SK-N-SH (cell line): ENCODE measurements at regions not wholly inside any gene's neighbourhood (a gene's known extent, or its start where the extent isn't known, plus 50 kb on each side); places are given as distances from the start of the nearest gene placed in this dataset.

Experiments used
- CTCF ChIA-PET: fragments of 300-600, 350-600 bp; formaldehyde crosslinking; extraction: SDS; loops from one replicate; lab custom pipeline; 2021; lab: Yijun Ruan, JAX
- POLR2A ChIA-PET: fragments of 350-600 bp; sonication (Branson Sonifier 250); formaldehyde crosslinking; extraction: SDS; loops from one replicate; lab custom pipeline; 2020; ENCODE audit warnings: antibody characterized with exemption, inconsistent platforms; lab: Yijun Ruan, JAX
- DNase-seq: peaks from one replicate; pipeline ENCODE4 v3.0.0; 2012
- H2AFZ ChIP-seq: fragments of 200-600 bp; sonication (generic); 2 replicates; pipeline ENCODE4 v1.8.1; 2016; ENCODE audit warnings: antibody characterized with exemption, mild to moderate bottlenecking, low read depth
- H3F3A ChIP-seq: fragments of 200-600 bp; sonication (generic); replicated peaks from 2 replicates; pipeline ENCODE3; 2016; ENCODE audit warnings: antibody characterized with exemption, mild to moderate bottlenecking; ENCODE audit not compliant: insufficient read depth
- H3K27ac ChIP-seq, 2 experiments: fragments of 200-500 bp in 1 of 2; fragments of 200-600 bp in 1 of 2; sonication (Bioruptor generic) in 1 of 2; sonication (generic), shearing (Covaris generic) in 1 of 2; 2 replicates each; pipeline versions ENCODE4 v1.5.1 to v1.6.1; 2014 to 2016; ENCODE audit warnings: low read depth in 2 of 2, inconsistent platforms in 1 of 2, low read length in 1 of 2, mild to moderate bottlenecking in 1 of 2, mixed read lengths in 1 of 2
- H3K27me3 ChIP-seq: fragments of 200-600 bp; sonication (generic), shearing (Covaris generic); 2 replicates; pipeline ENCODE4 v1.6.1; 2016; ENCODE audit warnings: mixed run types; ENCODE audit not compliant: insufficient read depth
- H3K36me3 ChIP-seq, 2 experiments: fragments of 200-500 bp in 1 of 2; fragments of 200-600 bp in 1 of 2; sonication (Bioruptor generic) in 1 of 2; sonication (generic) in 1 of 2; replicated peaks in 1 of 2; 2 replicates each; pipeline versions ENCODE3 to v1.5.1; 2014 to 2016; ENCODE audit warnings: low read length in 1 of 2, mild to moderate bottlenecking in 1 of 2; ENCODE audit not compliant: insufficient read depth in 2 of 2, control insufficient read depth in 1 of 2
- H3K4me1 ChIP-seq, 2 experiments: fragments of 200-500 bp in 1 of 2; fragments of 200-600 bp in 1 of 2; sonication (Bioruptor generic) in 1 of 2; sonication (generic), shearing (Covaris generic) in 1 of 2; 2 replicates each; pipeline versions ENCODE4 v1.5.1 to v1.6.1; 2014 to 2016; ENCODE audit warnings: low read depth in 1 of 2, low read length in 1 of 2, mixed run types in 1 of 2; ENCODE audit not compliant: insufficient read depth in 2 of 2, control insufficient read depth in 1 of 2
- H3K4me2 ChIP-seq: fragments of 200-600 bp; sonication (generic), shearing (Covaris generic); 2 replicates; pipeline ENCODE4 v1.6.1; 2017; ENCODE audit warnings: mixed run types
- H3K4me3 ChIP-seq, 2 experiments: fragments of 200-500 bp in 1 of 2; fragments of 200-600 bp in 1 of 2; sonication (Bioruptor generic) in 1 of 2; sonication (generic), shearing (Covaris generic) in 1 of 2; 2 replicates each; pipeline versions ENCODE4 v1.5.1 to v1.8.1; 2014 to 2016; ENCODE audit warnings: low read depth in 2 of 2, inconsistent platforms in 1 of 2, low read length in 1 of 2, mild to moderate bottlenecking in 1 of 2, mixed read lengths in 1 of 2, moderate library complexity in 1 of 2
- H3K79me2 ChIP-seq: fragments of 200-600 bp; sonication (generic); 2 replicates; pipeline ENCODE4 v1.8.1; 2017; ENCODE audit warnings: mild to moderate bottlenecking; ENCODE audit not compliant: insufficient read depth
- H3K9ac ChIP-seq: fragments of 200-600 bp; sonication (generic); 2 replicates; pipeline ENCODE4 v1.6.1; 2017; ENCODE audit warnings: mixed run types
- H3K9me2 ChIP-seq: fragments of 200-600 bp; sonication (generic); 2 replicates; pipeline ENCODE4 v1.6.1; 2017; ENCODE audit warnings: mixed run types
- H3K9me3 ChIP-seq: fragments of 200-600 bp; sonication (generic); 2 replicates; pipeline ENCODE4 v1.6.1; 2017; ENCODE audit warnings: mixed run types, mild to moderate bottlenecking, moderate library complexity
- H4K20me1 ChIP-seq: fragments of 200-600 bp; sonication (generic); 2 replicates; pipeline ENCODE4 v1.6.1; 2017; ENCODE audit warnings: mild to moderate bottlenecking, mixed run types; ENCODE audit not compliant: insufficient read depth
- CTCF ChIP-seq: fragments of 200-600 bp; sonication (generic); IDR thresholded peaks from 2 replicates; pipeline ENCODE4 v1.6.1; 2017; ENCODE audit warnings: antibody characterized with exemption, mild to moderate bottlenecking, moderate library complexity
- ELF1 ChIP-seq: IDR thresholded peaks from 2 replicates; pipeline ENCODE4 v1.4.0; 2012
- EP300 ChIP-seq, 2 experiments: IDR thresholded peaks; 2 replicates each; pipeline versions ENCODE4 v1.4.0 to v1.6.1; 2012; ENCODE audit warnings: borderline replicate concordance in 1 of 2, low read depth in 1 of 2, low read length in 1 of 2
- EZH2phosphoT487 ChIP-seq: fragments of 200-600 bp; sonication (generic); IDR thresholded peaks from 2 replicates; pipeline ENCODE4 v1.6.1; 2017; ENCODE audit warnings: low read depth, mixed run types, mild to moderate bottlenecking, antibody characterized with exemption, moderate library complexity, borderline replicate concordance
- FOXJ3 ChIP-seq: sonication (generic); formaldehyde crosslinking; IDR thresholded peaks from 2 replicates; pipeline ENCODE4 v1.5.1; 2020; ENCODE audit warnings: mild to moderate bottlenecking, missing genetic modification reagents
- GABPA ChIP-seq: IDR thresholded peaks from 2 replicates; pipeline ENCODE4 v1.4.0; 2012; ENCODE audit warnings: low read depth, mild to moderate bottlenecking
- GATA2 ChIP-seq: sonication (generic); formaldehyde crosslinking; IDR thresholded peaks from 2 replicates; pipeline ENCODE4 v1.5.0; 2020; ENCODE audit warnings: mild to moderate bottlenecking, missing genetic modification reagents
- JUND ChIP-seq: IDR thresholded peaks from 2 replicates; pipeline ENCODE4 v1.4.0; 2012
- MEF2A ChIP-seq: IDR thresholded peaks from 2 replicates; pipeline ENCODE4 v1.4.0; 2012; ENCODE audit warnings: low read depth, borderline replicate concordance
- MXI1 ChIP-seq: IDR thresholded peaks from 2 replicates; pipeline ENCODE4 v1.6.1; 2012; ENCODE audit warnings: mild to moderate bottlenecking, low read depth, low read length, improper control_type of control experiment
- NRF1 ChIP-seq: IDR thresholded peaks from 2 replicates; pipeline ENCODE4 v1.6.1; 2012; ENCODE audit warnings: low read depth, mild to moderate bottlenecking, low read length
- POLR2AphosphoS5 ChIP-seq: IDR thresholded peaks from 2 replicates; pipeline ENCODE4 v1.6.1; 2012; ENCODE audit warnings: low read depth, low read length
- RFX5 ChIP-seq: IDR thresholded peaks from 2 replicates; pipeline ENCODE4 v1.6.1; 2012; ENCODE audit warnings: mild to moderate bottlenecking, improper control_type of control experiment, low read length
- SIN3A ChIP-seq: IDR thresholded peaks from 2 replicates; pipeline ENCODE4 v1.6.1; 2012; ENCODE audit warnings: low read depth, mild to moderate bottlenecking, low read length, moderate library complexity, borderline replicate concordance
- TCF12 ChIP-seq: IDR thresholded peaks from 2 replicates; pipeline ENCODE4 v1.4.0; 2012
- TEAD4 ChIP-seq: IDR thresholded peaks from 2 replicates; pipeline ENCODE4 v1.4.0; 2012; ENCODE audit warnings: mild to moderate bottlenecking, borderline replicate concordance; ENCODE audit not compliant: insufficient read depth
- USF1 ChIP-seq: IDR thresholded peaks from 2 replicates; pipeline ENCODE4 v1.4.0; 2012; ENCODE audit warnings: low read depth, borderline replicate concordance
- WGBS: methylation state at CpG from one replicate; pipeline ENCODE4 v1.1.6; 2017; ENCODE audit warnings: low lambda C conversion rate; 5-methylcytosine and 5-hydroxymethylcytosine counted together
- TF ChIP-seq, protein P1 (sequence below): IDR thresholded peaks from 2 replicates; pipeline ENCODE4; 2012
- TF ChIP-seq, protein P2 (sequence below): IDR thresholded peaks from 2 replicates; pipeline ENCODE4 v1.4.0; 2012; ENCODE audit warnings: low read depth

DNA sequence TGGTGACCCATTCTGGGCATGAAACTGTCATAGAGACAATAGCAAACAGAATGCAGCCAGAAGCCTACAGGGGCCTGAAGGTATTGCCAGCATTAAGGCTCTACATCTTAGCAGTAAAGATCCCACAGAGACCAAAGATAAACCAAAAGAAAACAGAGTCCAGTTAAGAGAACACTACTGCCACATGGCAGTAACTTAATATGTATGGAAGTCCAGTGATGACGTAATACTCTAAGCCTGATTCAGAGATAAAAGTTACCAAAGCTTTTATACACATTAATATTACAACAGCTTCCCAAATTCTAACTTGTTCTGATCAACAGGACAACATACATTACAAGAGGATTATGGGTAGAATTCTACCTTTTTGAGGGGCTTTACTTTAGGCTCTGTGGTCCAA lies 371.5 kb downstream of the PRELID2 start:
- H3K36me3 ChIP-seq = no peaks in the 10 kb centered on the region
- H4K20me1 ChIP-seq = no peaks in the 10 kb centered on the region
- ChIA-PET CTCF (no interaction called here), POLR2A (no interaction called here)
- 66% methylated on average over 1 of the region's 1 CpG for WGBS
- H3K9me2 ChIP-seq = no peaks in the 10 kb centered on the region
- H3K9ac ChIP-seq = no peak overlapping the region
- no peak overlapping the region for H2AFZ ChIP-seq
- no peaks in the 10 kb centered on the region for H3K79me2 ChIP-seq
- H3K4me2 ChIP-seq = no peak overlapping the region
- DNase-seq = no peak
- no peaks in the 10 kb centered on the region for H3K9me3 ChIP-seq
- no peaks in the 10 kb centered on the region for H3K4me1 ChIP-seq
- no peak overlapping the region for H3K27ac ChIP-seq
- no peak overlapping the region for H3K4me3 ChIP-seq
- no peaks in the 10 kb centered on the region for H3F3A ChIP-seq
- H3K27me3 ChIP-seq = no peaks in the 10 kb centered on the region
- TF ChIP-seq GABPA (no peak), USF1 (no peak), POLR2AphosphoS5 (no peak), GATA2 (CRISPR knock-in tag) (no peak), CTCF (no peak), ELF1 (no peak), MXI1 (no peak), RFX5 (no peak), NRF1 (no peak), EZH2phosphoT487 (no peak), TCF12 (no peak), JUND (no peak), FOXJ3 (CRISPR knock-in tag) (no peak), SIN3A (no peak), EP300 (IDR thresholded peaks at IDR 0.05; ENCODE audit: borderline replicate concordance in 1 of 2, low read depth in 1 of 2, low read length in 1 of 2) (no peak), TEAD4 (no peak), MEF2A (no peak)
- TF ChIP-seq, protein P1, sequence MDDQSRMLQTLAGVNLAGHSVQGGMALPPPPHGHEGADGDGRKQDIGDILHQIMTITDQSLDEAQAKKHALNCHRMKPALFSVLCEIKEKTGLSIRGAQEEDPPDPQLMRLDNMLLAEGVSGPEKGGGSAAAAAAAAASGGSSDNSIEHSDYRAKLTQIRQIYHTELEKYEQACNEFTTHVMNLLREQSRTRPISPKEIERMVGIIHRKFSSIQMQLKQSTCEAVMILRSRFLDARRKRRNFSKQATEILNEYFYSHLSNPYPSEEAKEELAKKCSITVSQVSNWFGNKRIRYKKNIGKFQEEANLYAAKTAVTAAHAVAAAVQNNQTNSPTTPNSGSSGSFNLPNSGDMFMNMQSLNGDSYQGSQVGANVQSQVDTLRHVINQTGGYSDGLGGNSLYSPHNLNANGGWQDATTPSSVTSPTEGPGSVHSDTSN = no peak
- TF ChIP-seq, protein P2, sequence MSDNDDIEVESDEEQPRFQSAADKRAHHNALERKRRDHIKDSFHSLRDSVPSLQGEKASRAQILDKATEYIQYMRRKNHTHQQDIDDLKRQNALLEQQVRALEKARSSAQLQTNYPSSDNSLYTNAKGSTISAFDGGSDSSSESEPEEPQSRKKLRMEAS = no peak
